Fibroblast of lung (primary cell): ENCODE measurements at regions not wholly inside any gene's neighbourhood (a gene's known extent, or its start where the extent isn't known, plus 50 kb on each side); places are given as distances from the start of the nearest gene placed in this dataset.

Experiments
- DNase-seq, 2 donors: peaks; one replicate each; pipeline versions ENCODE4 v3.0.0 to v3.0.0-alpha.2; 2010; ENCODE audit warnings: low read depth in 2 of 2
- H2AFZ ChIP-seq: 2 replicates; pipeline ENCODE4 v1.5.1; 2012; ENCODE audit warnings: low read length, control low read depth, inconsistent platforms
- H3K27ac ChIP-seq: 2 replicates; pipeline ENCODE4 v1.5.1; 2011; ENCODE audit warnings: low read length, control low read depth; ENCODE audit not compliant: insufficient read depth
- H3K27me3 ChIP-seq: 2 replicates; pipeline ENCODE4 v1.5.1; 2011; ENCODE audit warnings: mild to moderate bottlenecking, low read length; ENCODE audit not compliant: control insufficient read depth, insufficient read depth
- H3K36me3 ChIP-seq: 2 replicates; pipeline ENCODE4 v1.5.1; 2011; ENCODE audit warnings: low read length; ENCODE audit not compliant: control insufficient read depth, insufficient read depth
- H3K4me1 ChIP-seq: 2 replicates; pipeline ENCODE4 v1.5.1; 2011; ENCODE audit warnings: low read length; ENCODE audit not compliant: control insufficient read depth, insufficient read depth; ENCODE audit errors: extremely low read depth
- H3K4me2 ChIP-seq: 2 replicates; pipeline ENCODE4 v1.5.1; 2011; ENCODE audit warnings: low read length, control low read depth; ENCODE audit not compliant: insufficient read depth; ENCODE audit errors: extremely low read depth
- H3K4me3 ChIP-seq, 4 experiments: fragments of 200-600 bp in 1 of 4; sonication (generic) in 1 of 4; replicated peaks in 1 of 4; 2 replicates each; pipeline ENCODE4 v1.5.1; 2011 to 2016; ENCODE audit warnings: low read length in 4 of 4, low read depth in 3 of 4, mild to moderate bottlenecking in 3 of 4, control low read depth in 2 of 4, inconsistent platforms in 1 of 4, mixed read lengths in 1 of 4; ENCODE audit not compliant: insufficient read depth in 1 of 4; ENCODE audit errors: control extremely low read depth in 1 of 4
- H3K79me2 ChIP-seq: 2 replicates; pipeline ENCODE4 v1.5.1; 2012; ENCODE audit warnings: mild to moderate bottlenecking, low read length, inconsistent platforms; ENCODE audit not compliant: control insufficient read depth, insufficient read depth
- H3K9ac ChIP-seq: 2 replicates; pipeline ENCODE4 v1.5.1; 2011; ENCODE audit warnings: mild to moderate bottlenecking, low read length, control low read depth; ENCODE audit not compliant: insufficient read depth
- H3K9me3 ChIP-seq: 2 replicates; pipeline ENCODE4 v1.5.1; 2012; ENCODE audit warnings: low read depth, low read length; ENCODE audit not compliant: control insufficient read depth, insufficient read depth
- H4K20me1 ChIP-seq: 2 replicates; pipeline ENCODE4 v1.5.1; 2011; ENCODE audit warnings: low read length; ENCODE audit not compliant: control insufficient read depth, insufficient read depth; ENCODE audit errors: extremely low read depth
- CTCF ChIP-seq, 2 donors: IDR thresholded peaks in 1 of 2; conservative IDR thresholded peaks in 1 of 2; 1 replicate in 1 of 2; 2 replicates in 1 of 2; pipeline ENCODE4 v1.5.1; 2011 to 2012; ENCODE audit warnings: low read length in 2 of 2, control low read depth in 1 of 2, inconsistent platforms in 1 of 2, low read depth in 1 of 2, mild to moderate bottlenecking in 1 of 2
- EZH2 ChIP-seq: IDR thresholded peaks from 2 replicates; pipeline ENCODE4 v1.5.1; 2012; ENCODE audit warnings: low read length, control low read depth, mild to moderate bottlenecking; ENCODE audit errors: missing control alignments

- Histone ChIP-seq H3K4me1 (no peaks in the 10 kb centered on the region), H3K4me3 (no peak overlapping the region), H3K9ac (no peak overlapping the region), H3K9me3 (no peaks in the 10 kb centered on the region), H3K79me2 (no peaks in the 10 kb centered on the region), H2AFZ (no peak overlapping the region), H3K36me3 (no peaks in the 10 kb centered on the region), H3K27ac (no peak overlapping the region), H4K20me1 (no peaks in the 10 kb centered on the region), H3K4me2 (no peak overlapping the region), H3K27me3 (no peaks in the 10 kb centered on the region)
- DNase-seq, result no peak
- no peak for TF ChIP-seq EZH2
- TF ChIP-seq CTCF (conservative IDR thresholded peaks at IDR 0.05 in 1 of 2, IDR thresholded peaks at IDR 0.05 in 1 of 2; ENCODE audit: low read depth in 1 of 2, low read length in 2 of 2), result no peak
Measured at GRCh38 chr4:180745019-180745418, 1498.2 kb upstream of the TENM3 start.

- TF ChIP-seq EZH2, result no peak
- TF ChIP-seq CTCF (conservative IDR thresholded peaks at IDR 0.05 in 1 of 2, IDR thresholded peaks at IDR 0.05 in 1 of 2; ENCODE audit: low read depth in 1 of 2, low read length in 2 of 2), result no peak
- H3K9me3 ChIP-seq, result no peaks in the 10 kb centered on the region
- no peaks in the 10 kb centered on the region for H3K36me3 ChIP-seq
- H3K9ac ChIP-seq, result no peak overlapping the region
- no peaks in the 10 kb centered on the region for H3K79me2 ChIP-seq
- no peak overlapping the region for H3K4me2 ChIP-seq
- no peak overlapping the region for H3K4me3 ChIP-seq
- H4K20me1 ChIP-seq, result no peaks in the 10 kb centered on the region
- H3K4me1 ChIP-seq, result no peaks in the 10 kb centered on the region
- peak; percentile 83 to 92 for DNase-seq
- no peaks in the 10 kb centered on the region for H3K27me3 ChIP-seq
- H3K27ac ChIP-seq, result no peak overlapping the region
- H2AFZ ChIP-seq, result no peak overlapping the region
Measured at GRCh38 chr4:180751009-180751408, 1492.2 kb upstream of the TENM3 start.

DNA sequence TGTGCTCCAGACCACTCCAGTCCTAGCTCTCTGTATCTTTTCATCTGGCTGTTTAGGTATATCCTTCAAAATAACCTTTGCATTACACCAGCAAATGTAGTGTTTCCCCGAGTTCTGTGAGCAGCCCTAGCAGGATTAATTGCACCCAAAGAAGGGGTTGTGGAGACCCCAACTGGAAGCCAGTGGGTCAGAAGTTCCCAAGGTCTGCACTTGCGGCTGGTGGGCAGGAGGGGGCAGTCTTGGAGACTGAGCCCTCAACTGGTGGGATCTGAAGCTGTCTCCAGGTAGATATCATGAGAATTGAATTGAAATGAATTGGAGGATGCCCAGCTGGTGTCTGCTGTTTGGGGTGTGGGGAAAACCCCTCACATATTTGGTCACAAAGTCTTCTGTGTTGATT is 1485.3 kb upstream of the TENM3 start:
- no peaks in the 10 kb centered on the region for H3K4me1 ChIP-seq
- no peak overlapping the region for H2AFZ ChIP-seq
- no peak for DNase-seq
- TF ChIP-seq CTCF (conservative IDR thresholded peaks at IDR 0.05 in 1 of 2, IDR thresholded peaks at IDR 0.05 in 1 of 2; ENCODE audit: low read depth in 1 of 2, low read length in 2 of 2) (no peak), EZH2 (no peak)
- H3K27ac ChIP-seq, result no peak overlapping the region
- H3K4me3 ChIP-seq, result no peak overlapping the region
- no peaks in the 10 kb centered on the region for H3K36me3 ChIP-seq
- H3K9me3 ChIP-seq, result no peaks in the 10 kb centered on the region
- no peaks in the 10 kb centered on the region for H3K79me2 ChIP-seq
- H4K20me1 ChIP-seq, result no peaks in the 10 kb centered on the region
- no peaks in the 10 kb centered on the region for H3K27me3 ChIP-seq
- no peak overlapping the region for H3K4me2 ChIP-seq
- no peak overlapping the region for H3K9ac ChIP-seq
